ENCODE measurements at regions not wholly inside any gene's neighbourhood (a gene's known extent, or its start where the extent isn't known, plus 50 kb on each side); places are given as distances from the start of the nearest gene placed in this dataset.

GRCh38 chr3:30945291-30945690, 50.8 kb upstream of the GADL1 start:
- Histone ChIP-seq H3K36me3 (ENCODE audit: control insufficient read depth, insufficient read depth, low read length) (no peaks in the 10 kb centered on the region), H3K27me3 (ENCODE audit: control insufficient read depth, insufficient read depth, low read length, poor library complexity, severe bottlenecking) (no peaks in the 10 kb centered on the region), H3K27ac (ENCODE audit: insufficient read depth, low read depth, low read length, poor library complexity, severe bottlenecking) (no peak overlapping the region), H3K4me3 (ENCODE audit: insufficient read depth, low read depth, low read length) (no peak overlapping the region), H3K4me1 (ENCODE audit: control insufficient read depth, insufficient read depth, low read length) (no peaks in the 10 kb centered on the region), H3K9me3 (ENCODE audit: control insufficient read depth, low read length) (no peaks in the 10 kb centered on the region)
- 86 to 97% methylated on average over 1 of the region's 1 CpG for whole genome bisulfite sequencing, 2 experiments

GRCh38 chr3:30948426-30948825, 54.0 kb upstream of the GADL1 start:
- WGBS, 2 experiments, result 60 to 77% methylated on average over 1 of the region's 1 CpG
- Histone ChIP-seq H3K36me3 (ENCODE audit: control insufficient read depth, insufficient read depth, low read length) (no peaks in the 10 kb centered on the region), H3K9me3 (ENCODE audit: control insufficient read depth, low read length) (no peaks in the 10 kb centered on the region), H3K27ac (ENCODE audit: insufficient read depth, low read depth, low read length, poor library complexity, severe bottlenecking) (no peak overlapping the region), H3K4me3 (ENCODE audit: insufficient read depth, low read depth, low read length) (no peak overlapping the region), H3K27me3 (ENCODE audit: control insufficient read depth, insufficient read depth, low read length, poor library complexity, severe bottlenecking) (no peaks in the 10 kb centered on the region), H3K4me1 (ENCODE audit: control insufficient read depth, insufficient read depth, low read length) (no peaks in the 10 kb centered on the region)

GRCh38 chr3:30951826-30952225, 57.4 kb upstream of the GADL1 start:
- no peaks in the 10 kb centered on the region for H3K36me3 ChIP-seq (ENCODE audit: control insufficient read depth, insufficient read depth, low read length)
- 86 to 92% methylated on average over 2 of the region's 2 CpGs for WGBS, 2 experiments

GRCh38 chr3:30952786-30953185, 58.3 kb upstream of the GADL1 start:
- Histone ChIP-seq H3K4me3 (ENCODE audit: insufficient read depth, low read depth, low read length) (no peak overlapping the region), H3K27ac (ENCODE audit: insufficient read depth, low read depth, low read length, poor library complexity, severe bottlenecking) (no peak overlapping the region), H3K4me1 (ENCODE audit: control insufficient read depth, insufficient read depth, low read length) (no peaks in the 10 kb centered on the region), H3K27me3 (ENCODE audit: control insufficient read depth, insufficient read depth, low read length, poor library complexity, severe bottlenecking) (no peaks in the 10 kb centered on the region), H3K36me3 (ENCODE audit: control insufficient read depth, insufficient read depth, low read length) (no peaks in the 10 kb centered on the region), H3K9me3 (ENCODE audit: control insufficient read depth, low read length) (no peaks in the 10 kb centered on the region)
- 98% methylated on average over 3 of the region's 3 CpGs for WGBS, 2 experiments

More at GRCh38 chr3:30951826-30952225, 57.4 kb upstream of the GADL1 start:
- Histone ChIP-seq H3K9me3 (ENCODE audit: control insufficient read depth, low read length) (no peaks in the 10 kb centered on the region), H3K27ac (ENCODE audit: insufficient read depth, low read depth, low read length, poor library complexity, severe bottlenecking) (no peak overlapping the region), H3K27me3 (ENCODE audit: control insufficient read depth, insufficient read depth, low read length, poor library complexity, severe bottlenecking) (no peaks in the 10 kb centered on the region), H3K4me1 (ENCODE audit: control insufficient read depth, insufficient read depth, low read length) (no peaks in the 10 kb centered on the region), H3K4me3 (ENCODE audit: insufficient read depth, low read depth, low read length) (no peak overlapping the region)

GRCh38 chr3:30954426-30954825, 60.0 kb upstream of the GADL1 start:
- no peak overlapping the region for H3K4me3 ChIP-seq (ENCODE audit: insufficient read depth, low read depth, low read length)
- WGBS, 2 experiments, result 85 to 88% methylated on average over 1 of the region's 1 CpG
- no peaks in the 10 kb centered on the region for H3K4me1 ChIP-seq (ENCODE audit: control insufficient read depth, insufficient read depth, low read length)
- no peak overlapping the region for H3K27ac ChIP-seq (ENCODE audit: insufficient read depth, low read depth, low read length, poor library complexity, severe bottlenecking)
- H3K36me3 ChIP-seq (ENCODE audit: control insufficient read depth, insufficient read depth, low read length), result no peaks in the 10 kb centered on the region
- no peaks in the 10 kb centered on the region for H3K9me3 ChIP-seq (ENCODE audit: control insufficient read depth, low read length)
- no peaks in the 10 kb centered on the region for H3K27me3 ChIP-seq (ENCODE audit: control insufficient read depth, insufficient read depth, low read length, poor library complexity, severe bottlenecking)

GRCh38 chr3:30962084-30962483, 67.6 kb upstream of the GADL1 start:
- Histone ChIP-seq H3K4me1 (ENCODE audit: control insufficient read depth, insufficient read depth, low read length) (no peaks in the 10 kb centered on the region), H3K9me3 (ENCODE audit: control insufficient read depth, low read length) (no peaks in the 10 kb centered on the region), H3K36me3 (ENCODE audit: control insufficient read depth, insufficient read depth, low read length) (no peaks in the 10 kb centered on the region), H3K27me3 (ENCODE audit: control insufficient read depth, insufficient read depth, low read length, poor library complexity, severe bottlenecking) (no peaks in the 10 kb centered on the region), H3K27ac (ENCODE audit: insufficient read depth, low read depth, low read length, poor library complexity, severe bottlenecking) (no peak overlapping the region), H3K4me3 (ENCODE audit: insufficient read depth, low read depth, low read length) (no peak overlapping the region)
- WGBS, 2 experiments, result 91 to 98% methylated on average over 2 of the region's 2 CpGs

- Histone ChIP-seq H3K9me3 (ENCODE audit: control insufficient read depth, low read length) (no peaks in the 10 kb centered on the region), H3K27me3 (ENCODE audit: control insufficient read depth, insufficient read depth, low read length, poor library complexity, severe bottlenecking) (no peaks in the 10 kb centered on the region), H3K4me3 (ENCODE audit: insufficient read depth, low read depth, low read length) (no peak overlapping the region), H3K27ac (ENCODE audit: insufficient read depth, low read depth, low read length, poor library complexity, severe bottlenecking) (no peak overlapping the region), H3K36me3 (ENCODE audit: control insufficient read depth, insufficient read depth, low read length) (no peaks in the 10 kb centered on the region), H3K4me1 (ENCODE audit: control insufficient read depth, insufficient read depth, low read length) (no peaks in the 10 kb centered on the region)
- WGBS, 2 experiments, result 92 to 98% methylated on average over 4 of the region's 4 CpGs
These were observed 68.0 kb upstream of the GADL1 start for GRCh38 chr3:30962493-30962892.

GRCh38 chr3:30963223-30963722, 68.8 kb upstream of the GADL1 start:
- no peak overlapping the region for H3K27ac ChIP-seq (ENCODE audit: insufficient read depth, low read depth, low read length, poor library complexity, severe bottlenecking)
- no peaks in the 10 kb centered on the region for H3K9me3 ChIP-seq (ENCODE audit: control insufficient read depth, low read length)
- no peaks in the 10 kb centered on the region for H3K4me1 ChIP-seq (ENCODE audit: control insufficient read depth, insufficient read depth, low read length)
- H3K27me3 ChIP-seq (ENCODE audit: control insufficient read depth, insufficient read depth, low read length, poor library complexity, severe bottlenecking), result no peaks in the 10 kb centered on the region
- H3K4me3 ChIP-seq (ENCODE audit: insufficient read depth, low read depth, low read length), result no peak overlapping the region
- H3K36me3 ChIP-seq (ENCODE audit: control insufficient read depth, insufficient read depth, low read length), result no peaks in the 10 kb centered on the region

- Histone ChIP-seq H3K9me3 (ENCODE audit: control insufficient read depth, low read length) (no peaks in the 10 kb centered on the region), H3K4me3 (ENCODE audit: insufficient read depth, low read depth, low read length) (no peak overlapping the region), H3K36me3 (ENCODE audit: control insufficient read depth, insufficient read depth, low read length) (no peaks in the 10 kb centered on the region), H3K27ac (ENCODE audit: insufficient read depth, low read depth, low read length, poor library complexity, severe bottlenecking) (no peak overlapping the region), H3K27me3 (ENCODE audit: control insufficient read depth, insufficient read depth, low read length, poor library complexity, severe bottlenecking) (no peaks in the 10 kb centered on the region), H3K4me1 (ENCODE audit: control insufficient read depth, insufficient read depth, low read length) (no peaks in the 10 kb centered on the region)
These were observed 70.2 kb upstream of the GADL1 start for GRCh38 chr3:30964612-30965011.

GRCh38 chr3:30966896-30967295, 72.4 kb upstream of the GADL1 start:
- no peaks in the 10 kb centered on the region for H3K36me3 ChIP-seq (ENCODE audit: control insufficient read depth, insufficient read depth, low read length)
- WGBS, 2 experiments, result 100% methylated on average over 1 of the region's 7 CpGs

GRCh38 chr3:30970183-30970582, 75.7 kb upstream of the GADL1 start:
- WGBS, 2 experiments, result 76 to 94% methylated on average over 2 of the region's 2 CpGs
- H3K9me3 ChIP-seq (ENCODE audit: control insufficient read depth, low read length), result no peaks in the 10 kb centered on the region
- no peaks in the 10 kb centered on the region for H3K27me3 ChIP-seq (ENCODE audit: control insufficient read depth, insufficient read depth, low read length, poor library complexity, severe bottlenecking)
- no peaks in the 10 kb centered on the region for H3K4me1 ChIP-seq (ENCODE audit: control insufficient read depth, insufficient read depth, low read length)
- H3K4me3 ChIP-seq (ENCODE audit: insufficient read depth, low read depth, low read length), result no peak overlapping the region
- H3K27ac ChIP-seq (ENCODE audit: insufficient read depth, low read depth, low read length, poor library complexity, severe bottlenecking), result no peak overlapping the region
- no peaks in the 10 kb centered on the region for H3K36me3 ChIP-seq (ENCODE audit: control insufficient read depth, insufficient read depth, low read length)

More at GRCh38 chr3:30966896-30967295, 72.4 kb upstream of the GADL1 start:
- H3K27me3 ChIP-seq (ENCODE audit: control insufficient read depth, insufficient read depth, low read length, poor library complexity, severe bottlenecking), result no peaks in the 10 kb centered on the region
- H3K4me3 ChIP-seq (ENCODE audit: insufficient read depth, low read depth, low read length), result no peak overlapping the region
- H3K9me3 ChIP-seq (ENCODE audit: control insufficient read depth, low read length), result no peaks in the 10 kb centered on the region
- no peak overlapping the region for H3K27ac ChIP-seq (ENCODE audit: insufficient read depth, low read depth, low read length, poor library complexity, severe bottlenecking)
- H3K4me1 ChIP-seq (ENCODE audit: control insufficient read depth, insufficient read depth, low read length), result no peaks in the 10 kb centered on the region

All from ectodermal cell (in vitro differentiated cells).